ENCODE measurements at regions not wholly inside any gene's neighbourhood (a gene's known extent, or its start where the extent isn't known, plus 50 kb on each side); places are given as distances from the start of the nearest gene placed in this dataset.
A peak's percentile ranks its signal among the peaks of the same experiment; 100 is the strongest.

DNA sequence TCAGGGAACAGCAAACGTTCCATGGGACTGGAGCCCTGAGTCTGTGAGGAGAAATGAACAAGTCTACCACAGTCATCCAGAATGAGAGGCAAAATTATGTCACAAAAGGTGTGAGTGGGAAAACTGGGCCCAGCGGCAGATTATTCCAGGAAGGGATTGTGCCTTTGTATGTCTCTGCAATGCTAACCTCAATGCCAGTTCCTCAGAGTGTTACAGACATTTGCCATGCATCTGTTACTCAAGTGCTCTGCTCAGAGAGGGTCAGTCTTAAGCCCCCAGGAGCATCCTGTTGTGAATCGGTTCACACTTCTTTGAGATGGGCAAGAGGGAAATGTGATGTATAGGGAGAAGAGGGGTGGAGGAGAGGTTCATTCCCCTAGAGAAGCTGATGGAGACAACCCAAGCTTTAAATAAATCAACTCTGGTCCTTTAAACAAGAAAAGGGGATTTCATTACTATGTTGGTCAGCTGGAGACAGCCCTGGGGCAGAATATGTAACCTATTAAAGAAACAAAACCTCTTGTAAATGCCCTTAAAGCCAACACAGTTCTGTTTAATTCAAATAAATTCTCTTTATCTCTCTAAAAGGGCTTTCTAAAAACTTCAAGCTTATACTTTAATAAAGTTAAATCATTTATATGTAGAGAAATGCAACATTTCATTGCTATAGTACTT is 85.9 kb upstream of the GRB10 start:
- Histone ChIP-seq H3K27ac (no peak overlapping the region), H3K27me3 (no peaks in the 10 kb centered on the region), H3K9me3 (no peaks in the 10 kb centered on the region), H3K36me3 (no peaks in the 10 kb centered on the region), H3K4me1 (peaks cover 15% of the 10 kb centered on the region), H3K4me3 (no peak overlapping the region)
- intact Hi-C loops (cut with DNase I): no loop called here
- TF ChIP-seq POLR2AphosphoS5 (IDR thresholded peaks at IDR 0.05; ENCODE audit: insufficient read depth in 1 of 2, low read depth in 1 of 2) (no peak), POLR2A (IDR thresholded peaks at IDR 0.05) (no peak)
- DNase-seq (ENCODE audit: extremely low spot score in 2 of 2): no peak

GRCh38 chr7:50867034-50867356 is 84.3 kb upstream of the GRB10 start:
- TF ChIP-seq CTCF (IDR thresholded peaks at IDR 0.05) (no peak), POLR2AphosphoS5 (IDR thresholded peaks at IDR 0.05; ENCODE audit: insufficient read depth in 1 of 2, low read depth in 1 of 2) (no peak), POLR2A (IDR thresholded peaks at IDR 0.05) (no peak)
- no peaks in the 10 kb centered on the region for H3K27me3 ChIP-seq
- no peak for DNase-seq (ENCODE audit: extremely low spot score in 2 of 2)
- H3K4me3 ChIP-seq: no peak overlapping the region
- no peak overlapping the region for H3K27ac ChIP-seq
- H3K9me3 ChIP-seq: no peaks in the 10 kb centered on the region
- peaks cover 15% of the 10 kb centered on the region for H3K4me1 ChIP-seq
- intact Hi-C loops (cut with DNase I): no loop called here
- H3K36me3 ChIP-seq: no peaks in the 10 kb centered on the region

DNA sequence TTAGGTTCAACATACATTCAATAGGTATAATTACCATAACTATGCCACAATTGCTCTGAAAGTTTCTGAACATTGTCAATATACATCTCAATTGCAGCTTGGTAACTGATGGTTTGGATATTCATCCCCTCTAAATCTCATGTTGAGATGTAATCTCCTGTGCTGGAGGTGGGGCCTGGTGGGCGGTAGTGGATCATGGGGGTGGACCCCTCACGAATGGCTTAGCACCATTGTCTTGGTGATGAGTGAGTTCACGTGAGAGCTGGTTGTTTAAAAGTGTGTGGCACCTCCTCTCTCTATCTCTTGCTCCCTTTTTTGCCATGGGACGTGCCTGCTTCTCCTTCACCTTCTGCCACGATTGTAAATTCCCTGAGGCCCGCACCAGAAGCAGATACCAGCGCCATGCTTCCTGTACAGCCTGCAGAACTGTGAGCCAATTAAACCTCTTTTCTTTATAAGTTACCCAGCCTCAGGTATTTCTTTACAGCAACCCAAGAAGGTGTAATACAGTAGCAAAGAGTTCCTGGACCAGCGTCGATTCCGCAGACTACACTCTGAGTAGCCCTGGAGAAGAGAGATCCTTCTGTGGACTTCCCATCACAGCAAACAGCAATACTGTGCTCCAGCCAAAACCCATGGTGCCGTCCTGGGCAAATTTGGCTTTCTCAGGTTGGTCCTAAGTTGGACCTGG is 83.8 kb upstream of the GRB10 start:
- no peaks in the 10 kb centered on the region for H3K27me3 ChIP-seq
- H3K36me3 ChIP-seq: no peaks in the 10 kb centered on the region
- H3K27ac ChIP-seq: no peak overlapping the region
- H3K4me1 ChIP-seq: peaks cover 15% of the 10 kb centered on the region
- intact Hi-C loops (cut with DNase I): no loop called here
- TF ChIP-seq CTCF (IDR thresholded peaks at IDR 0.05) (no peak), POLR2AphosphoS5 (IDR thresholded peaks at IDR 0.05; ENCODE audit: insufficient read depth in 1 of 2, low read depth in 1 of 2) (no peak), POLR2A (IDR thresholded peaks at IDR 0.05) (no peak)
- no peak for DNase-seq (ENCODE audit: extremely low spot score in 2 of 2)
- H3K4me3 ChIP-seq: no peak overlapping the region
- H3K9me3 ChIP-seq: no peaks in the 10 kb centered on the region

- H3K4me1 ChIP-seq: peaks cover 15% of the 10 kb centered on the region
- intact Hi-C loops (cut with DNase I): no loop called here
Observed at GRCh38 chr7:50865450-50865849, 82.8 kb upstream of the GRB10 start.

GRCh38 chr7:50864694-50865093 is 82.0 kb upstream of the GRB10 start:
- H3K36me3 ChIP-seq: no peaks in the 10 kb centered on the region
- no peaks in the 10 kb centered on the region for H3K27me3 ChIP-seq
- no peaks in the 10 kb centered on the region for H3K9me3 ChIP-seq
- TF ChIP-seq POLR2AphosphoS5 (IDR thresholded peaks at IDR 0.05; ENCODE audit: insufficient read depth in 1 of 2, low read depth in 1 of 2) (no peak), CTCF (IDR thresholded peaks at IDR 0.05) (no peak), POLR2A (IDR thresholded peaks at IDR 0.05) (no peak)
- peak in 1 of 2 donors; percentile 61 for DNase-seq (ENCODE audit: extremely low spot score in 2 of 2)
- no peak overlapping the region for H3K27ac ChIP-seq
- H3K4me3 ChIP-seq: no peak overlapping the region
- H3K4me1 ChIP-seq: peaks cover 10% of the 10 kb centered on the region
- intact Hi-C loops (cut with DNase I): no loop called here

More at GRCh38 chr7:50865450-50865849, 82.8 kb upstream of the GRB10 start:
- no peak for TF ChIP-seq POLR2A (IDR thresholded peaks at IDR 0.05)
- TF ChIP-seq POLR2AphosphoS5 (IDR thresholded peaks at IDR 0.05; ENCODE audit: insufficient read depth in 1 of 2, low read depth in 1 of 2): no peak
- no peak for TF ChIP-seq CTCF (IDR thresholded peaks at IDR 0.05)
- no peak for DNase-seq (ENCODE audit: extremely low spot score in 2 of 2)
- Histone ChIP-seq H3K27me3 (no peaks in the 10 kb centered on the region), H3K27ac (no peak overlapping the region), H3K36me3 (no peaks in the 10 kb centered on the region), H3K9me3 (no peaks in the 10 kb centered on the region), H3K4me3 (no peak overlapping the region)

Measured in vagina (tissue), 2 donors.